HEK293 (cell line): ENCODE measurements at regions not wholly inside any gene's neighbourhood (a gene's known extent, or its start where the extent isn't known, plus 50 kb on each side); places are given as distances from the start of the nearest gene placed in this dataset.

Experiments
- CTCF ChIA-PET: fragments of 350-600 bp; formaldehyde crosslinking; extraction: SDS; loops from one replicate; lab custom pipeline; 2021; ENCODE audit warnings: antibody characterized with exemption; lab: Yijun Ruan, JAX
- POLR2A ChIA-PET: fragments of 300-600 bp; formaldehyde crosslinking; extraction: SDS; loops from one replicate; lab custom pipeline; 2020; ENCODE audit warnings: antibody characterized with exemption, inconsistent platforms; lab: Yijun Ruan, JAX
- H3K27ac ChIP-seq: fragments of 200-500 bp; sonication (Bioruptor generic); 2 replicates; pipeline ENCODE4 v1.5.1; 2014; ENCODE audit warnings: low read depth, low read length, control low read depth, inconsistent platforms; ENCODE audit errors: extremely low read depth
- H3K36me3 ChIP-seq, 2 experiments: fragments of 200-500 bp in 1 of 2; sonication (Bioruptor generic) in 1 of 2; 1 replicate in 1 of 2; 2 replicates in 1 of 2; pipeline ENCODE4 v1.5.1; 2014 to 2017; ENCODE audit warnings: inconsistent platforms in 2 of 2, low read length in 2 of 2; ENCODE audit not compliant: control insufficient read depth in 2 of 2, insufficient read depth in 1 of 2
- H3K4me1 ChIP-seq: fragments of 200-500 bp; sonication (Bioruptor generic); 2 replicates; pipeline ENCODE4 v1.5.1; 2014; ENCODE audit warnings: mild to moderate bottlenecking, low read length, inconsistent platforms; ENCODE audit not compliant: control insufficient read depth, insufficient read depth
- H3K4me3 ChIP-seq: 2 replicates; pipeline ENCODE4 v1.5.1; 2011; ENCODE audit warnings: low read depth, mild to moderate bottlenecking, control low read depth, low read length, moderate library complexity
- H3K9me3 ChIP-seq: fragments of 200-500 bp; sonication (Bioruptor generic); 2 replicates; pipeline ENCODE4 v1.5.1; 2014; ENCODE audit warnings: low read depth, low read length, inconsistent platforms; ENCODE audit not compliant: control insufficient read depth, insufficient read depth
- BCL11A ChIP-seq: fragments of 450-650 bp; formaldehyde crosslinking; IDR thresholded peaks from 2 replicates; pipeline ENCODE4 v1.5.1; 2016; ENCODE audit warnings: low read depth, missing biosample characterization, missing genetic modification characterization
- KLF1 ChIP-seq: fragments of 450-650 bp; formaldehyde crosslinking; IDR thresholded peaks from 2 replicates; pipeline ENCODE4 v1.5.1; 2016; ENCODE audit warnings: missing biosample characterization, missing genetic modification characterization
- OVOL3 ChIP-seq: fragments of 450-650 bp; formaldehyde crosslinking; IDR thresholded peaks from 2 replicates; pipeline ENCODE4 v1.5.1; 2016; ENCODE audit warnings: missing biosample characterization, missing genetic modification characterization
- PRDM6 ChIP-seq: fragments of 450-650 bp; formaldehyde crosslinking; IDR thresholded peaks from 2 replicates; pipeline ENCODE4 v1.5.1; 2017; ENCODE audit warnings: missing biosample characterization, missing genetic modification characterization
- RBAK ChIP-seq: fragments of 450-650 bp; formaldehyde crosslinking; IDR thresholded peaks from 2 replicates; pipeline ENCODE4 v1.5.1; 2016; ENCODE audit warnings: missing biosample characterization, missing genetic modification characterization
- REST ChIP-seq: fragments of 450-650 bp; formaldehyde crosslinking; IDR thresholded peaks from 2 replicates; pipeline ENCODE4 v1.5.1; 2016; ENCODE audit warnings: missing biosample characterization, missing genetic modification characterization
- ZBTB6 ChIP-seq: fragments of 450-650 bp; formaldehyde crosslinking; IDR thresholded peaks from 2 replicates; pipeline ENCODE4 v1.5.1; 2017; ENCODE audit warnings: missing biosample characterization, missing genetic modification characterization
- ZNF155 ChIP-seq: fragments of 450-650 bp; formaldehyde crosslinking; IDR thresholded peaks from 2 replicates; pipeline ENCODE4 v1.5.1; 2016; ENCODE audit warnings: missing biosample characterization, missing genetic modification characterization
- ZNF175 ChIP-seq: fragments of 450-650 bp; formaldehyde crosslinking; IDR thresholded peaks from 2 replicates; pipeline ENCODE4 v1.5.1; 2016; ENCODE audit warnings: missing biosample characterization, missing genetic modification characterization
- ZNF214 ChIP-seq: fragments of 450-650 bp; formaldehyde crosslinking; IDR thresholded peaks from 2 replicates; pipeline ENCODE4 v1.5.1; 2017; ENCODE audit warnings: missing biosample characterization, mild to moderate bottlenecking, missing genetic modification characterization, borderline replicate concordance
- ZNF239 ChIP-seq: fragments of 450-650 bp; formaldehyde crosslinking; IDR thresholded peaks from 2 replicates; pipeline ENCODE4 v1.5.1; 2016; ENCODE audit warnings: missing biosample characterization, missing genetic modification characterization
- ZNF529 ChIP-seq: fragments of 450-650 bp; formaldehyde crosslinking; IDR thresholded peaks from 2 replicates; pipeline ENCODE4 v1.5.1; 2017; ENCODE audit warnings: missing genetic modification characterization, missing biosample characterization; ENCODE audit not compliant: insufficient replicate concordance
- ZNF548 ChIP-seq: fragments of 450-650 bp; formaldehyde crosslinking; IDR thresholded peaks from 2 replicates; pipeline ENCODE4 v1.5.1; 2016; ENCODE audit warnings: missing biosample characterization, missing genetic modification characterization
- ZNF561 ChIP-seq: fragments of 450-650 bp; IDR thresholded peaks from 2 replicates; pipeline ENCODE4 v1.5.1; 2018; ENCODE audit warnings: missing biosample characterization, missing genetic modification characterization, borderline replicate concordance
- ZNF600 ChIP-seq: fragments of 450-650 bp; formaldehyde crosslinking; IDR thresholded peaks from 2 replicates; pipeline ENCODE4 v1.5.1; 2016; ENCODE audit warnings: missing biosample characterization, missing genetic modification characterization
- ZNF629 ChIP-seq: fragments of 450-650 bp; formaldehyde crosslinking; IDR thresholded peaks from 2 replicates; pipeline ENCODE4 v1.5.1; 2017; ENCODE audit warnings: missing biosample characterization, missing genetic modification characterization
- ZNF768 ChIP-seq: fragments of 450-650 bp; formaldehyde crosslinking; IDR thresholded peaks from 2 replicates; pipeline ENCODE4 v1.5.1; 2018; ENCODE audit warnings: missing biosample characterization, mild to moderate bottlenecking, missing genetic modification characterization
- TF ChIP-seq, protein P1 (sequence below): fragments of 450-650 bp; formaldehyde crosslinking; IDR thresholded peaks from 2 replicates; pipeline ENCODE4 v1.5.1; 2016; ENCODE audit warnings: missing biosample characterization, missing genetic modification characterization
- TF ChIP-seq, protein P2 (sequence below): fragments of 450-650 bp; formaldehyde crosslinking; IDR thresholded peaks from 2 replicates; pipeline ENCODE4 v1.5.1; 2016; ENCODE audit warnings: missing biosample characterization, missing genetic modification characterization
- TF ChIP-seq, protein P3 (sequence below): fragments of 450-650 bp; formaldehyde crosslinking; IDR thresholded peaks from 2 replicates; pipeline ENCODE4; 2016; ENCODE audit warnings: missing biosample characterization, missing genetic modification characterization

GRCh38 chr4:23202712-23203247 is 510.0 kb downstream of the GBA3 start (continued):
- TF ChIP-seq ZNF239 (tag by site-specific recombination) (no peak), BCL11A (no peak), KLF1 (no peak), ZNF768 (no peak), RBAK (tag by site-specific recombination) (no peak), ZNF561 (no peak), ZNF529 (no peak)
- TF ChIP-seq, protein P1, sequence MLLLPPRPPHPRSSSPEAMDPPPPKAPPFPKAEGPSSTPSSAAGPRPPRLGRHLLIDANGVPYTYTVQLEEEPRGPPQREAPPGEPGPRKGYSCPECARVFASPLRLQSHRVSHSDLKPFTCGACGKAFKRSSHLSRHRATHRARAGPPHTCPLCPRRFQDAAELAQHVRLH (tag by site-specific recombination), result no peak
- TF ChIP-seq, all 188 proteins: peak for 0

- Histone ChIP-seq H3K27ac (no peak overlapping the region), H3K36me3 (no peaks in the 10 kb centered on the region), H3K9me3 (no peaks in the 10 kb centered on the region), H3K4me1 (no peaks in the 10 kb centered on the region), H3K4me3 (no peak overlapping the region)
- ChIA-PET POLR2A (no interaction called here), CTCF (no interaction called here)
- TF ChIP-seq REST (no peak), OVOL3 (tag by site-specific recombination) (no peak), ZNF175 (tag by site-specific recombination) (no peak), PRDM6 (tag by site-specific recombination) (no peak), ZNF600 (tag by site-specific recombination) (no peak), ZNF629 (tag by site-specific recombination) (no peak), ZBTB6 (tag by site-specific recombination) (no peak), ZNF155 (tag by site-specific recombination) (no peak), ZNF214 (tag by site-specific recombination) (no peak), ZNF548 (tag by site-specific recombination) (no peak)
- TF ChIP-seq, protein P2, sequence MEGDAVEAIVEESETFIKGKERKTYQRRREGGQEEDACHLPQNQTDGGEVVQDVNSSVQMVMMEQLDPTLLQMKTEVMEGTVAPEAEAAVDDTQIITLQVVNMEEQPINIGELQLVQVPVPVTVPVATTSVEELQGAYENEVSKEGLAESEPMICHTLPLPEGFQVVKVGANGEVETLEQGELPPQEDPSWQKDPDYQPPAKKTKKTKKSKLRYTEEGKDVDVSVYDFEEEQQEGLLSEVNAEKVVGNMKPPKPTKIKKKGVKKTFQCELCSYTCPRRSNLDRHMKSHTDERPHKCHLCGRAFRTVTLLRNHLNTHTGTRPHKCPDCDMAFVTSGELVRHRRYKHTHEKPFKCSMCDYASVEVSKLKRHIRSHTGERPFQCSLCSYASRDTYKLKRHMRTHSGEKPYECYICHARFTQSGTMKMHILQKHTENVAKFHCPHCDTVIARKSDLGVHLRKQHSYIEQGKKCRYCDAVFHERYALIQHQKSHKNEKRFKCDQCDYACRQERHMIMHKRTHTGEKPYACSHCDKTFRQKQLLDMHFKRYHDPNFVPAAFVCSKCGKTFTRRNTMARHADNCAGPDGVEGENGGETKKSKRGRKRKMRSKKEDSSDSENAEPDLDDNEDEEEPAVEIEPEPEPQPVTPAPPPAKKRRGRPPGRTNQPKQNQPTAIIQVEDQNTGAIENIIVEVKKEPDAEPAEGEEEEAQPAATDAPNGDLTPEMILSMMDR (tag by site-specific recombination), result no peak
- TF ChIP-seq, protein P3, sequence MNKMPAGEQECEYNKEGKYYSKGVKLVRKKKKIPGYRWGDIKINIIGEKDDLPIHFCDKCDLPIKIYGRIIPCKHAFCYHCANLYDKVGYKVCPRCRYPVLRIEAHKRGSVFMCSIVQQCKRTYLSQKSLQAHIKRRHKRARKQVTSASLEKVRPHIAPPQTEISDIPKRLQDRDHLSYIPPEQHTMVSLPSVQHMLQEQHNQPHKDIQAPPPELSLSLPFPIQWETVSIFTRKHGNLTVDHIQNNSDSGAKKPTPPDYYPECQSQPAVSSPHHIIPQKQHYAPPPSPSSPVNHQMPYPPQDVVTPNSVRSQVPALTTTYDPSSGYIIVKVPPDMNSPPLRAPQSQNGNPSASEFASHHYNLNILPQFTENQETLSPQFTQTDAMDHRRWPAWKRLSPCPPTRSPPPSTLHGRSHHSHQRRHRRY, result no peak
Observed at GRCh38 chr4:23194751-23195150, 502.0 kb downstream of the GBA3 start.
